SK-N-SH treated with all-trans-retinoic acid at 6 μM for 48 hours (cell line): ENCODE measurements at regions not wholly inside any gene's neighbourhood (a gene's known extent, or its start where the extent isn't known, plus 50 kb on each side); places are given as distances from the start of the nearest gene placed in this dataset.

Source experiments
- ARNTL ChIP-seq: fragments of 450-650 bp; formaldehyde crosslinking; IDR thresholded peaks from 2 replicates; pipeline ENCODE4 v1.5.0; 2020; ENCODE audit warnings: low read depth, mild to moderate bottlenecking, moderate library complexity, borderline replicate concordance
- POU6F1 ChIP-seq: fragments of 250-450 bp; sonication (Bioruptor Pico); IDR thresholded peaks from 2 replicates; pipeline ENCODE4 v1.8.0; 2021; ENCODE audit warnings: low read depth, mild to moderate bottlenecking, moderate library complexity, borderline replicate concordance
- TCF4 ChIP-seq: fragments of 250-450 bp; sonication (Bioruptor Pico); IDR thresholded peaks from 2 replicates; pipeline ENCODE4 v1.8.0; 2021; ENCODE audit warnings: mild to moderate bottlenecking, moderate library complexity, borderline replicate concordance

GRCh38 chr17:79220713-79221291 is 146.2 kb downstream of the ENGASE start:
- TF ChIP-seq POU6F1 (no peak), TCF4 (CRISPR knock-in tag) (no peak), ARNTL (CRISPR knock-in tag) (no peak)
